LNCAP (cell line): ENCODE measurements at regions not wholly inside any gene's neighbourhood (a gene's known extent, or its start where the extent isn't known, plus 50 kb on each side); places are given as distances from the start of the nearest gene placed in this dataset.
A peak's percentile ranks its signal among the peaks of the same experiment; 100 is the strongest.

Experiments
- CTCF ChIP-seq: fragments of 450-650 bp; IDR thresholded peaks from 2 replicates; pipeline ENCODE4 v1.5.1; 2017; ENCODE audit warnings: mild to moderate bottlenecking

GRCh38 chr6:62819640-62820039 is 391.6 kb upstream of the FKBP1C start:
- no peak for TF ChIP-seq CTCF

- TF ChIP-seq CTCF = no peak
Observed at GRCh38 chr6:62808565-62809293, 402.5 kb upstream of the FKBP1C start.

- TF ChIP-seq CTCF = no peak
Observed at GRCh38 chr6:62805431-62805830, 405.8 kb upstream of the FKBP1C start.

- no peak for TF ChIP-seq CTCF
Observed at GRCh38 chr6:62803094-62803493, 408.2 kb upstream of the FKBP1C start.

GRCh38 chr6:62797190-62797589 is 414.1 kb upstream of the FKBP1C start:
- TF ChIP-seq CTCF = no peak

- peak; percentile 68 for TF ChIP-seq CTCF
Observed at GRCh38 chr6:62775427-62776022, 435.7 kb upstream of the FKBP1C start.

- no peak for TF ChIP-seq CTCF
Observed at GRCh38 chr6:62764841-62765240, 446.4 kb upstream of the FKBP1C start.
